Uterus (tissue), 3 donors: ENCODE measurements at regions not wholly inside any gene's neighbourhood (a gene's known extent, or its start where the extent isn't known, plus 50 kb on each side); places are given as distances from the start of the nearest gene placed in this dataset.

Source experiments
- DNase-seq, 2 donors: peaks; one replicate each; pipeline ENCODE4 v3.0.0-alpha.2; 2019 to 2020
- H3K27ac ChIP-seq, 2 donors: fragments of 200-600 bp; sonication (generic); 1 replicate in 1 of 2; 2 replicates in 1 of 2; pipeline ENCODE4 v1.5.1; 2016 to 2018
- H3K27me3 ChIP-seq, 2 donors: fragments of 200-600 bp; sonication (generic); one replicate each; pipeline ENCODE4 v1.5.1; 2018 to 2019; ENCODE audit warnings: control low read depth in 1 of 2
- H3K36me3 ChIP-seq, 2 donors: fragments of 200-600 bp; sonication (generic); one replicate each; pipeline ENCODE4 v1.5.1; 2019; ENCODE audit warnings: control low read depth in 1 of 2
- H3K4me1 ChIP-seq, 2 donors: fragments of 200-600 bp; sonication (generic); one replicate each; pipeline ENCODE4 v1.5.1; 2018 to 2019; ENCODE audit warnings: control low read depth in 1 of 2
- H3K4me3 ChIP-seq, 2 donors: fragments of 200-600 bp; sonication (generic); 1 replicate in 1 of 2; 2 replicates in 1 of 2; pipeline ENCODE4 v1.5.1; 2018 to 2019; ENCODE audit warnings: mild to moderate bottlenecking in 1 of 2
- H3K9me3 ChIP-seq, 2 donors: fragments of 200-600 bp; sonication (generic); one replicate each; pipeline ENCODE4 v1.5.1; 2019; ENCODE audit warnings: control low read depth in 1 of 2
- CTCF ChIP-seq, 4 experiments: fragments of 200-600 bp in 2 of 4; fragments of 450-650 bp in 2 of 4; sonication (generic) in 2 of 4; IDR thresholded peaks; one replicate each; pipeline ENCODE4 v1.5.1; 2016 to 2019; ENCODE audit warnings: antibody characterized with exemption in 4 of 4, mild to moderate bottlenecking in 2 of 4, moderate library complexity in 1 of 4
- POLR2A ChIP-seq, 2 donors: fragments of 450-650 bp; IDR thresholded peaks; one replicate each; pipeline ENCODE4 v1.6.1; 2016; ENCODE audit warnings: antibody characterized with exemption in 2 of 2, mild to moderate bottlenecking in 1 of 2, moderate library complexity in 1 of 2
- intact Hi-C: fragments of 100-400 bp; cut with DNase I; formaldehyde crosslinking; loops from one replicate; pipeline ENCODE4 v1.15.1; 2023; ENCODE audit warnings: low total_unique reads
- donor health status: DM: yes; HTN: yes; CAD: no.

GRCh38 chr5:63805151-63805550, 157.1 kb downstream of the HTR1A start:
- no peak overlapping the region for H3K27ac ChIP-seq
- H3K27me3 ChIP-seq: no peaks in the 10 kb centered on the region
- no peak overlapping the region for H3K4me3 ChIP-seq
- no peak for TF ChIP-seq POLR2A (IDR thresholded peaks at IDR 0.05)
- TF ChIP-seq CTCF (IDR thresholded peaks at IDR 0.05): no peak
- no peaks in the 10 kb centered on the region for H3K36me3 ChIP-seq
- H3K4me1 ChIP-seq: no peaks in the 10 kb centered on the region
- intact Hi-C loops: no loop called here
- DNase-seq: no peak
- no peaks in the 10 kb centered on the region for H3K9me3 ChIP-seq

GRCh38 chr5:63803165-63803564, 159.1 kb downstream of the HTR1A start:
- Histone ChIP-seq H3K4me3 (no peak overlapping the region), H3K4me1 (no peaks in the 10 kb centered on the region), H3K36me3 (no peaks in the 10 kb centered on the region), H3K27me3 (no peaks in the 10 kb centered on the region), H3K27ac (no peak overlapping the region), H3K9me3 (no peaks in the 10 kb centered on the region)
- TF ChIP-seq POLR2A (IDR thresholded peaks at IDR 0.05) (no peak), CTCF (IDR thresholded peaks at IDR 0.05) (no peak)
- intact Hi-C loops: no loop called here
- no peak for DNase-seq

- no peaks in the 10 kb centered on the region for H3K4me1 ChIP-seq
- H3K9me3 ChIP-seq: no peaks in the 10 kb centered on the region
- intact Hi-C loops: no loop called here
- no peak overlapping the region for H3K4me3 ChIP-seq
- TF ChIP-seq POLR2A (IDR thresholded peaks at IDR 0.05) (no peak), CTCF (IDR thresholded peaks at IDR 0.05) (no peak)
- no peaks in the 10 kb centered on the region for H3K36me3 ChIP-seq
- H3K27ac ChIP-seq: no peak overlapping the region
- DNase-seq: no peak
- H3K27me3 ChIP-seq: no peaks in the 10 kb centered on the region
Observed at GRCh38 chr5:63794979-63795378, 167.3 kb downstream of the HTR1A start.

GRCh38 chr5:63794296-63794695, 167.9 kb downstream of the HTR1A start:
- intact Hi-C loops: no loop called here
- H3K4me3 ChIP-seq: no peak overlapping the region
- no peak overlapping the region for H3K27ac ChIP-seq
- H3K36me3 ChIP-seq: no peaks in the 10 kb centered on the region
- no peak for TF ChIP-seq CTCF (IDR thresholded peaks at IDR 0.05)
- TF ChIP-seq POLR2A (IDR thresholded peaks at IDR 0.05): no peak
- H3K9me3 ChIP-seq: no peaks in the 10 kb centered on the region
- no peaks in the 10 kb centered on the region for H3K27me3 ChIP-seq
- H3K4me1 ChIP-seq: no peaks in the 10 kb centered on the region
- no peak for DNase-seq

GRCh38 chr5:63774939-63775338, 187.3 kb downstream of the HTR1A start:
- H3K27ac ChIP-seq: no peak overlapping the region
- H3K4me3 ChIP-seq: no peak overlapping the region
- H3K4me1 ChIP-seq: no peaks in the 10 kb centered on the region
- TF ChIP-seq POLR2A (IDR thresholded peaks at IDR 0.05): no peak
- intact Hi-C loops: no loop called here
- DNase-seq: no peak
- no peaks in the 10 kb centered on the region for H3K36me3 ChIP-seq
- peaks cover 0 to 4% of the 10 kb centered on the region in 2 donors for H3K9me3 ChIP-seq
- no peaks in the 10 kb centered on the region for H3K27me3 ChIP-seq

GRCh38 chr5:63768221-63768620, 194.0 kb downstream of the HTR1A start:
- Histone ChIP-seq H3K9me3 (peaks cover 0 to 4% of the 10 kb centered on the region in 2 donors), H3K4me1 (no peaks in the 10 kb centered on the region), H3K36me3 (no peaks in the 10 kb centered on the region), H3K27me3 (no peaks in the 10 kb centered on the region), H3K27ac (no peak overlapping the region), H3K4me3 (no peak overlapping the region)
- TF ChIP-seq CTCF (IDR thresholded peaks at IDR 0.05): no peak
- TF ChIP-seq POLR2A (IDR thresholded peaks at IDR 0.05): no peak
- intact Hi-C loops: no loop called here
- DNase-seq: no peak
